Upper lobe of left lung (tissue), 4 donors: ENCODE measurements at regions not wholly inside any gene's neighbourhood (a gene's known extent, or its start where the extent isn't known, plus 50 kb on each side); places are given as distances from the start of the nearest gene placed in this dataset.

Experiments
- EP300 ChIP-seq, 4 donors: sonication (generic); formaldehyde crosslinking; IDR thresholded peaks; one replicate each; pipeline ENCODE4 v1.5.1; 2017; ENCODE audit warnings: antibody characterized with exemption in 4 of 4, control low read depth in 2 of 4
- POLR2A ChIP-seq, 4 donors: fragments of 450-650 bp; IDR thresholded peaks; one replicate each; pipeline ENCODE4 v1.5.1; 2016 to 2017; ENCODE audit warnings: antibody characterized with exemption in 4 of 4, mild to moderate bottlenecking in 2 of 4
- POLR2AphosphoS5 ChIP-seq, 2 donors: sonication (generic); formaldehyde crosslinking; IDR thresholded peaks; one replicate each; pipeline ENCODE4 v1.5.1; 2017; ENCODE audit warnings: antibody characterized with exemption in 2 of 2
- TF ChIP-seq, protein P1 (sequence below), 6 experiments: fragments of 450-650 bp in 4 of 6; fragments of 200-600 bp in 2 of 6; sonication (generic) in 2 of 6; IDR thresholded peaks; one replicate each; pipeline ENCODE4 v1.5.1; 2016 to 2019; ENCODE audit warnings: antibody characterized with exemption in 6 of 6

DNA sequence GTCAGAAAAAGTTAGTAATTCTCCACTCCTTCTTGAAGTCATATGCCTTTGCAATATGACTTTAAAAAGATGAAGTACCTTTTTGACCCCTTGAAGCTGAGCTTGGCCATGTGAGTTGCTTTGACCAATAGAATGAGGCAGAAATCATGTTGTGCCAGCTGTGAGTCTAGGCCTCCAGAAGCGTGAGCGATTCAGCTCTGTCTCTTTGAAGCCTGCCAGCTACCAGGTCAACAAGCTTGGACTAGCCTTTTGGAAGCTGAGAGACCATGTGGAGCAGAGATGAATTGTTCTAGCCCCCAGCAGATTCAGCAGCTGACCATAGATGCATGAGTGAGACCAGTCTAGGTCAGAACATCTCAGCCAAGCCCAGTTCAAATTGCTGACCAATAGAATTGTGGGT lies 69.8 kb upstream of the EOMES start:
- TF ChIP-seq POLR2A (IDR thresholded peaks at IDR 0.05) (no peak), EP300 (IDR thresholded peaks at IDR 0.05) (no peak), POLR2AphosphoS5 (IDR thresholded peaks at IDR 0.05) (no peak)
- TF ChIP-seq, protein P1, sequence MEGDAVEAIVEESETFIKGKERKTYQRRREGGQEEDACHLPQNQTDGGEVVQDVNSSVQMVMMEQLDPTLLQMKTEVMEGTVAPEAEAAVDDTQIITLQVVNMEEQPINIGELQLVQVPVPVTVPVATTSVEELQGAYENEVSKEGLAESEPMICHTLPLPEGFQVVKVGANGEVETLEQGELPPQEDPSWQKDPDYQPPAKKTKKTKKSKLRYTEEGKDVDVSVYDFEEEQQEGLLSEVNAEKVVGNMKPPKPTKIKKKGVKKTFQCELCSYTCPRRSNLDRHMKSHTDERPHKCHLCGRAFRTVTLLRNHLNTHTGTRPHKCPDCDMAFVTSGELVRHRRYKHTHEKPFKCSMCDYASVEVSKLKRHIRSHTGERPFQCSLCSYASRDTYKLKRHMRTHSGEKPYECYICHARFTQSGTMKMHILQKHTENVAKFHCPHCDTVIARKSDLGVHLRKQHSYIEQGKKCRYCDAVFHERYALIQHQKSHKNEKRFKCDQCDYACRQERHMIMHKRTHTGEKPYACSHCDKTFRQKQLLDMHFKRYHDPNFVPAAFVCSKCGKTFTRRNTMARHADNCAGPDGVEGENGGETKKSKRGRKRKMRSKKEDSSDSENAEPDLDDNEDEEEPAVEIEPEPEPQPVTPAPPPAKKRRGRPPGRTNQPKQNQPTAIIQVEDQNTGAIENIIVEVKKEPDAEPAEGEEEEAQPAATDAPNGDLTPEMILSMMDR (IDR thresholded peaks at IDR 0.05) = no peak
